Transverse colon (tissue), 4 donors: ENCODE measurements at regions not wholly inside any gene's neighbourhood (a gene's known extent, or its start where the extent isn't known, plus 50 kb on each side); places are given as distances from the start of the nearest gene placed in this dataset.

Experiments
- EP300 ChIP-seq: sonication (generic); formaldehyde crosslinking; IDR thresholded peaks from one replicate; pipeline ENCODE4 v1.6.1; 2017; ENCODE audit warnings: antibody characterized with exemption, low read depth
- POLR2A ChIP-seq: fragments of 450-650 bp; IDR thresholded peaks from one replicate; pipeline ENCODE4 v1.6.1; 2016; ENCODE audit warnings: antibody characterized with exemption, mild to moderate bottlenecking, moderate library complexity
- POLR2AphosphoS5 ChIP-seq, 3 donors: sonication (generic); formaldehyde crosslinking; IDR thresholded peaks; one replicate each; pipeline ENCODE4 v1.6.1; 2016; ENCODE audit warnings: antibody characterized with exemption in 3 of 3
- TF ChIP-seq, protein P1 (sequence below), 5 experiments: fragments of 200-600 bp in 3 of 5; fragments of 450-650 bp in 2 of 5; sonication (generic) in 3 of 5; IDR thresholded peaks; 1 replicate in 2 of 5; 2 replicates in 3 of 5; pipeline ENCODE4 v1.5.1; 2016 to 2017; ENCODE audit warnings: antibody characterized with exemption in 5 of 5, inconsistent platforms in 3 of 5, mild to moderate bottlenecking in 2 of 5, moderate library complexity in 1 of 5

DNA sequence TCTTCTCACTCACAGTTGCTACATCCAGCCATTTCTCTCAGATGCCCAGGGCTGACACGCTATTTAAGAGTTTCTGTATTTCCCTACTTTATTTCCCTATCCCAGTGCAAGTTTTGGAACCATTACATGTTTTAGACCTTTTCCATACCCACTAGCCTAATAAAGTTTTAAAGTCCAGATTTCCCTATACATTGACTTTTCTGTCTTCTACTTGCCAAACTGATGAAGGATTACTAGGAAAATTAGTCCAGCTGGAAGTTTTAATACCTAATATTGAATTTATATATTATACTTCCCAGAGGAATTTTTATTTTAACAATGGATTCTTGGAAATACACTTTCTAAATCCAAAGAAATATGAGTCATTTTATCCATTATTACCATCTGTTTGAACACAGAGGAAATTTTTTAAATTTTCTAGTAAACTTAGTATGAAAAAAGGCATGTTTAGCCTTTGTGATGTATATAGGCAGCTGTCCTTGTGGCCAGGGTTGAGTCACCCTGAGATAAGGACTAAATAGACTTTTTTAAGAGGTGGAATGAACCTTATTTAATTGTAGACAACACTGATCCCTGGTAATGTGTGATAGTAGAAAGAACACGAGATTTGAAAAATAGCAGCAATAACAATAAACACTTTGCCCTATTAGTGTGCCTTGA is 205.0 kb downstream of the TFEC start:
- TF ChIP-seq, protein P1, sequence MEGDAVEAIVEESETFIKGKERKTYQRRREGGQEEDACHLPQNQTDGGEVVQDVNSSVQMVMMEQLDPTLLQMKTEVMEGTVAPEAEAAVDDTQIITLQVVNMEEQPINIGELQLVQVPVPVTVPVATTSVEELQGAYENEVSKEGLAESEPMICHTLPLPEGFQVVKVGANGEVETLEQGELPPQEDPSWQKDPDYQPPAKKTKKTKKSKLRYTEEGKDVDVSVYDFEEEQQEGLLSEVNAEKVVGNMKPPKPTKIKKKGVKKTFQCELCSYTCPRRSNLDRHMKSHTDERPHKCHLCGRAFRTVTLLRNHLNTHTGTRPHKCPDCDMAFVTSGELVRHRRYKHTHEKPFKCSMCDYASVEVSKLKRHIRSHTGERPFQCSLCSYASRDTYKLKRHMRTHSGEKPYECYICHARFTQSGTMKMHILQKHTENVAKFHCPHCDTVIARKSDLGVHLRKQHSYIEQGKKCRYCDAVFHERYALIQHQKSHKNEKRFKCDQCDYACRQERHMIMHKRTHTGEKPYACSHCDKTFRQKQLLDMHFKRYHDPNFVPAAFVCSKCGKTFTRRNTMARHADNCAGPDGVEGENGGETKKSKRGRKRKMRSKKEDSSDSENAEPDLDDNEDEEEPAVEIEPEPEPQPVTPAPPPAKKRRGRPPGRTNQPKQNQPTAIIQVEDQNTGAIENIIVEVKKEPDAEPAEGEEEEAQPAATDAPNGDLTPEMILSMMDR (IDR thresholded peaks at IDR 0.05): no peak
- TF ChIP-seq EP300 (no peak), POLR2AphosphoS5 (IDR thresholded peaks at IDR 0.05) (no peak), POLR2A (no peak)
